GM12891 (cell line): ENCODE measurements at regions not wholly inside any gene's neighbourhood (a gene's known extent, or its start where the extent isn't known, plus 50 kb on each side); places are given as distances from the start of the nearest gene placed in this dataset.

ENCODE experiments used
- POLR2A ChIP-seq: IDR thresholded peaks from 2 replicates; pipeline ENCODE4 v1.6.1; 2011; ENCODE audit warnings: low read depth, low read length, control low read depth
- POLR2AphosphoS5 ChIP-seq: IDR thresholded peaks from 2 replicates; pipeline ENCODE4 v1.6.1; 2011; ENCODE audit warnings: low read depth, low read length, control low read depth
- TAF1 ChIP-seq: IDR thresholded peaks from 2 replicates; pipeline ENCODE4 v1.6.1; 2011; ENCODE audit warnings: low read depth, low read length, control low read depth

DNA sequence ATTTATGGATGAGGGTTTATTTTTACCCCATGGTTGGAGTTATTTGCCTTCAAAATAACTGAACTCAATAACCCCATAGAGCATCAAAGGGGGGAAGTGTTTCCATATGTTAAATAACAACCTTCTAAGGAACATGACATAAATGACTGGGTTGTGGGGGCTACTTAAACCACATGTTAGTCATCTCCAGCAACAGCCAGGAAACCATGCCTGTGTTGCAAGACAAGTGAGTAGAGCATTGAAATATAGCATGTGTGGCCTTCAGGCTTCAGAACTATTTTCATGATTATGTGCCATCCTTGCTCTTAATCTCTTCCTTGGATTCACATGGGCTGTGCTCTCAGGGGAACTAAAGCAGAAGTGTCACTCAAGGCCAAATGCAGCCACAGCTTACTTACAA lies 431.2 kb downstream of the AGTPBP1 start:
- TF ChIP-seq TAF1, result no peak
- TF ChIP-seq POLR2A, result no peak
- no peak for TF ChIP-seq POLR2AphosphoS5
